GM12878 (cell line): ENCODE measurements at regions not wholly inside any gene's neighbourhood (a gene's known extent, or its start where the extent isn't known, plus 50 kb on each side); places are given as distances from the start of the nearest gene placed in this dataset.

ENCODE experiments used
- ATAC-seq: fragments of 200-7000 bp; cut with Tn5 transposase; 3 replicates; pipeline ENCODE4 v1.9.1; 2020; ENCODE audit warnings: mild to moderate bottlenecking, moderate library complexity
- BruUV-seq: library from RNA; stranded (reverse); fragments of 400-500 nt; replicated peaks from 2 replicates; lab custom pipeline; 2021; lab: Mats Ljungman, UMichigan
- CTCF ChIA-PET: fragments of 300-600 bp; sonication (Branson Sonifier 250); formaldehyde crosslinking; extraction: SDS; loops from one replicate; lab custom pipeline; 2021; ENCODE audit warnings: inconsistent platforms; lab: Yijun Ruan, JAX
- POLR2A ChIA-PET: fragments of 350-600 bp; formaldehyde crosslinking; extraction: SDS; loops from one replicate; lab custom pipeline; 2021; ENCODE audit warnings: inconsistent platforms; lab: Charles Lee
- RAD21 ChIA-PET: fragments of 300-600 bp; sonication (Branson Sonifier 250); formaldehyde crosslinking; loops from one replicate; lab custom pipeline; 2023; ENCODE audit warnings: antibody characterized with exemption; ENCODE audit not compliant: unreplicated experiment; lab: Charles Lee
- SMC1A ChIA-PET: fragments of 300-600 bp; sonication (Branson Sonifier 250); formaldehyde crosslinking; loops from one replicate; lab custom pipeline; 2023; ENCODE audit not compliant: unreplicated experiment, uncharacterized antibody; lab: Charles Lee
- DNase-seq: peaks from one replicate; pipeline ENCODE4 v3.0.0-alpha.2; 2011; ENCODE audit warnings: low read depth, low spot score
- FAIRE-seq: peaks from 3 replicates; lab custom pipeline; 2011; peaks lifted over from hg19 to GRCh38; lab: Jason Lieb, UNC
- H2AFZ ChIP-seq: 2 replicates; pipeline ENCODE4 v1.6.0; 2011; ENCODE audit warnings: low read depth, low read length, control low read depth; ENCODE audit not compliant: control insufficient read depth
- H3K27ac ChIP-seq: 2 replicates; pipeline ENCODE4 v1.5.1; 2011; ENCODE audit warnings: control low read depth; ENCODE audit not compliant: control insufficient read depth, insufficient read depth
- H3K27me3 ChIP-seq, 2 experiments: replicated peaks in 1 of 2; 2 replicates each; pipeline versions ENCODE4 v1.6.0 to v1.6.1; 2011; ENCODE audit warnings: low read length in 1 of 2; ENCODE audit not compliant: control insufficient read depth in 2 of 2, insufficient read depth in 2 of 2
- H3K36me3 ChIP-seq, 2 experiments: 2 replicates each; pipeline ENCODE4 v1.5.1; 2011; ENCODE audit warnings: low read length in 1 of 2; ENCODE audit not compliant: control insufficient read depth in 2 of 2, insufficient read depth in 2 of 2
- H3K4me1 ChIP-seq: 2 replicates; pipeline ENCODE4 v1.6.1; 2011; ENCODE audit warnings: mild to moderate bottlenecking, low read length, moderate library complexity, mixed read lengths; ENCODE audit not compliant: control insufficient read depth, insufficient read depth
- H3K4me2 ChIP-seq: 2 replicates; pipeline ENCODE4 v1.6.0; 2011; ENCODE audit warnings: control low read depth; ENCODE audit not compliant: control insufficient read depth, insufficient read depth
- H3K4me3 ChIP-seq: fragments of 200-600 bp; sonication (generic); 2 replicates; pipeline ENCODE4 v1.5.1; 2016
- H3K79me2 ChIP-seq: 2 replicates; pipeline ENCODE4 v1.6.0; 2011; ENCODE audit warnings: low read length; ENCODE audit not compliant: control insufficient read depth, insufficient read depth
- H3K9ac ChIP-seq: 2 replicates; pipeline ENCODE4 v1.8.0; 2011; ENCODE audit warnings: low read length, control low read depth, mixed read lengths; ENCODE audit not compliant: control insufficient read depth, insufficient read depth
- H3K9me3 ChIP-seq: replicated peaks from 3 replicates; pipeline ENCODE4 v1.5.1; 2011; ENCODE audit warnings: mild to moderate bottlenecking, low read length; ENCODE audit not compliant: control insufficient read depth, insufficient read depth
- H4K20me1 ChIP-seq: 2 replicates; pipeline ENCODE4 v1.6.0; 2011; ENCODE audit not compliant: control insufficient read depth, insufficient read depth
- EED ChIP-seq: sonication (generic); IDR thresholded peaks from 2 replicates; pipeline ENCODE4 v1.6.1; 2016; ENCODE audit warnings: antibody characterized with exemption, low read depth
- EP300 ChIP-seq, 2 experiments: fragments of 150-350 bp in 1 of 2; IDR thresholded peaks; 2 replicates each; pipeline ENCODE4 v1.6.1; 2011 to 2012; ENCODE audit warnings: low read depth in 2 of 2, low read length in 2 of 2, borderline replicate concordance in 1 of 2, improper control_type of control experiment in 1 of 2, inconsistent platforms in 1 of 2; ENCODE audit not compliant: control insufficient read depth in 1 of 2
- FOXK2 ChIP-seq: fragments of 450-650 bp; IDR thresholded peaks from 2 replicates; pipeline ENCODE4 v1.6.1; 2017; ENCODE audit warnings: mild to moderate bottlenecking, moderate library complexity
- HCFC1 ChIP-seq: fragments of 150-350 bp; IDR thresholded peaks from 2 replicates; pipeline ENCODE4 v1.6.1; 2014; ENCODE audit warnings: low read length
- MEF2A ChIP-seq: IDR thresholded peaks from 2 replicates; pipeline ENCODE4 v1.6.1; 2011; ENCODE audit warnings: low read depth, mild to moderate bottlenecking, low read length, moderate library complexity; ENCODE audit not compliant: insufficient read depth
- MTA2 ChIP-seq: fragments of 450-650 bp; IDR thresholded peaks from 2 replicates; pipeline ENCODE4 v1.6.1; 2016; ENCODE audit warnings: low read depth, mild to moderate bottlenecking, moderate library complexity
- RAD21 ChIP-seq: IDR thresholded peaks from 2 replicates; pipeline ENCODE4 v1.6.1; 2011; ENCODE audit warnings: mild to moderate bottlenecking, low read depth, low read length, moderate library complexity; ENCODE audit not compliant: insufficient read depth
- SMAD5 ChIP-seq: IDR thresholded peaks from 2 replicates; pipeline ENCODE4 v1.6.1; 2016; ENCODE audit warnings: antibody characterized with exemption, low read depth
- SP1 ChIP-seq: IDR thresholded peaks from one replicate; pipeline ENCODE4 v1.6.1; 2011; ENCODE audit warnings: low read depth, low read length
- STAT1 ChIP-seq: fragments of 450-650 bp; conservative IDR thresholded peaks from 2 replicates; pipeline ENCODE4 v1.6.1; 2014; ENCODE audit warnings: antibody characterized with exemption, mild to moderate bottlenecking
- TAF1 ChIP-seq: IDR thresholded peaks from 2 replicates; pipeline ENCODE4 v1.6.1; 2011; ENCODE audit warnings: mild to moderate bottlenecking, low read depth, low read length, borderline replicate concordance
- TCF12 ChIP-seq: IDR thresholded peaks from 2 replicates; pipeline ENCODE4 v1.6.1; 2011; ENCODE audit warnings: low read depth, mild to moderate bottlenecking, low read length
- TCF7 ChIP-seq: IDR thresholded peaks from 2 replicates; pipeline ENCODE4 v1.6.1; 2014; ENCODE audit warnings: antibody characterized with exemption, borderline replicate concordance
- WGBS: methylation state at CpG from one replicate; pipeline ENCODE4 v1.1.6; 2016; ENCODE audit warnings: low lambda C conversion rate; ENCODE audit not compliant: insufficient replicate concordance, insufficient coverage; ENCODE audit errors: missing lambda C conversion rate; 5-methylcytosine and 5-hydroxymethylcytosine counted together
- in situ Hi-C: fragments of 300-500 bp; cut with MboI; formaldehyde crosslinking; loops from 9 replicates; pipeline ENCODE4 v1.14.3; 2018; ENCODE audit warnings: mixed read lengths
- intact Hi-C: fragments of 100-400 bp; cut with micrococcal nuclease; formaldehyde crosslinking; loops from one replicate; pipeline ENCODE4 v1.14.2; 2022; ENCODE audit not compliant: unreplicated experiment
- TF ChIP-seq, protein P1 (sequence below): fragments of 450-650 bp; formaldehyde crosslinking; IDR thresholded peaks from 2 replicates; pipeline ENCODE4 v1.5.0; 2022; ENCODE audit warnings: mild to moderate bottlenecking, missing genetic modification characterization
- TF ChIP-seq, protein P2 (sequence below): fragments of 450-650 bp; IDR thresholded peaks from 2 replicates; pipeline ENCODE4 v1.6.1; 2017; ENCODE audit warnings: borderline replicate concordance
- TF ChIP-seq, protein P3 (sequence below): IDR thresholded peaks from 2 replicates; pipeline ENCODE4 v1.6.1; 2011; ENCODE audit warnings: low read depth, low read length, improper control_type of control experiment, borderline replicate concordance

- intact Hi-C loops, result no loop called here
- ChIA-PET POLR2A (no interaction called here), SMC1A (no interaction called here), CTCF (no interaction called here), RAD21 (no interaction called here)
- DNase-seq (no peak), ATAC-seq (no peak), FAIRE-seq (no peak)
- H3K27ac ChIP-seq, result no peak overlapping the region
- no peaks in the 10 kb centered on the region for H4K20me1 ChIP-seq
- H3K36me3 ChIP-seq, result no peaks in the 10 kb centered on the region
- no peaks in the 10 kb centered on the region for H3K79me2 ChIP-seq
- TF ChIP-seq MTA2, result no peak
- TF ChIP-seq TAF1, result no peak
- no peak for TF ChIP-seq EP300 (IDR thresholded peaks at IDR 0.05; ENCODE audit: borderline replicate concordance in 1 of 2, control insufficient read depth in 1 of 2, low read depth in 2 of 2, low read length in 2 of 2)
- TF ChIP-seq FOXK2, result no peak
- TF ChIP-seq, protein P1, sequence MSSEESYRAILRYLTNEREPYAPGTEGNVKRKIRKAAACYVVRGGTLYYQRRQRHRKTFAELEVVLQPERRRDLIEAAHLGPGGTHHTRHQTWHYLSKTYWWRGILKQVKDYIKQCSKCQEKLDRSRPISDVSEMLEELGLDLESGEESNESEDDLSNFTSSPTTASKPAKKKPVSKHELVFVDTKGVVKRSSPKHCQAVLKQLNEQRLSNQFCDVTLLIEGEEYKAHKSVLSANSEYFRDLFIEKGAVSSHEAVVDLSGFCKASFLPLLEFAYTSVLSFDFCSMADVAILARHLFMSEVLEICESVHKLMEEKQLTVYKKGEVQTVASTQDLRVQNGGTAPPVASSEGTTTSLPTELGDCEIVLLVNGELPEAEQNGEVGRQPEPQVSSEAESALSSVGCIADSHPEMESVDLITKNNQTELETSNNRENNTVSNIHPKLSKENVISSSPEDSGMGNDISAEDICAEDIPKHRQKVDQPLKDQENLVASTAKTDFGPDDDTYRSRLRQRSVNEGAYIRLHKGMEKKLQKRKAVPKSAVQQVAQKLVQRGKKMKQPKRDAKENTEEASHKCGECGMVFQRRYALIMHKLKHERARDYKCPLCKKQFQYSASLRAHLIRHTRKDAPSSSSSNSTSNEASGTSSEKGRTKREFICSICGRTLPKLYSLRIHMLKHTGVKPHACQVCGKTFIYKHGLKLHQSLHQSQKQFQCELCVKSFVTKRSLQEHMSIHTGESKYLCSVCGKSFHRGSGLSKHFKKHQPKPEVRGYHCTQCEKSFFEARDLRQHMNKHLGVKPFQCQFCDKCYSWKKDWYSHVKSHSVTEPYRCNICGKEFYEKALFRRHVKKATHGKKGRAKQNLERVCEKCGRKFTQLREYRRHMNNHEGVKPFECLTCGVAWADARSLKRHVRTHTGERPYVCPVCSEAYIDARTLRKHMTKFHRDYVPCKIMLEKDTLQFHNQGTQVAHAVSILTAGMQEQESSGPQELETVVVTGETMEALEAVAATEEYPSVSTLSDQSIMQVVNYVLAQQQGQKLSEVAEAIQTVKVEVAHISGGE (CRISPR knock-in tag), result no peak
- TF ChIP-seq MEF2A, result no peak
- no peak for TF ChIP-seq HCFC1
- TF ChIP-seq EED, result no peak
- no peak for TF ChIP-seq SMAD5
- TF ChIP-seq, protein P2, sequence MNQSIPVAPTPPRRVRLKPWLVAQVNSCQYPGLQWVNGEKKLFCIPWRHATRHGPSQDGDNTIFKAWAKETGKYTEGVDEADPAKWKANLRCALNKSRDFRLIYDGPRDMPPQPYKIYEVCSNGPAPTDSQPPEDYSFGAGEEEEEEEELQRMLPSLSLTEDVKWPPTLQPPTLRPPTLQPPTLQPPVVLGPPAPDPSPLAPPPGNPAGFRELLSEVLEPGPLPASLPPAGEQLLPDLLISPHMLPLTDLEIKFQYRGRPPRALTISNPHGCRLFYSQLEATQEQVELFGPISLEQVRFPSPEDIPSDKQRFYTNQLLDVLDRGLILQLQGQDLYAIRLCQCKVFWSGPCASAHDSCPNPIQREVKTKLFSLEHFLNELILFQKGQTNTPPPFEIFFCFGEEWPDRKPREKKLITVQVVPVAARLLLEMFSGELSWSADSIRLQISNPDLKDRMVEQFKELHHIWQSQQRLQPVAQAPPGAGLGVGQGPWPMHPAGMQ, result no peak
- no peak for TF ChIP-seq STAT1
- no peak for TF ChIP-seq TCF12
- no peak for TF ChIP-seq RAD21
- TF ChIP-seq SP1, result no peak
- no peak for TF ChIP-seq TCF7
- TF ChIP-seq, protein P3, sequence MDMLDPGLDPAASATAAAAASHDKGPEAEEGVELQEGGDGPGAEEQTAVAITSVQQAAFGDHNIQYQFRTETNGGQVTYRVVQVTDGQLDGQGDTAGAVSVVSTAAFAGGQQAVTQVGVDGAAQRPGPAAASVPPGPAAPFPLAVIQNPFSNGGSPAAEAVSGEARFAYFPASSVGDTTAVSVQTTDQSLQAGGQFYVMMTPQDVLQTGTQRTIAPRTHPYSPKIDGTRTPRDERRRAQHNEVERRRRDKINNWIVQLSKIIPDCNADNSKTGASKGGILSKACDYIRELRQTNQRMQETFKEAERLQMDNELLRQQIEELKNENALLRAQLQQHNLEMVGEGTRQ, result no peak
- H3K27me3 ChIP-seq, result peaks cover 0 to 2% of the 10 kb centered on the region in 2 experiments; a peak in 2 of 4 replicates
- H3K9ac ChIP-seq, result no peak overlapping the region
- BruUV-seq, result no TSS peak
- H2AFZ ChIP-seq, result no peak overlapping the region
- no peak overlapping the region for H3K4me2 ChIP-seq
- H3K9me3 ChIP-seq, result no peaks in the 10 kb centered on the region
- H3K4me1 ChIP-seq, result no peaks in the 10 kb centered on the region
- 0% methylated on average over 4 of the region's 4 CpGs for WGBS
- H3K4me3 ChIP-seq, result no peak overlapping the region
- in situ Hi-C loops, result no loop called here
Measured at GRCh38 chr11:112828421-112828820, 132.8 kb upstream of the NCAM1 start.
